Midbrain (tissue), 1 donor: ENCODE measurements at regions not wholly inside any gene's neighbourhood (a gene's known extent, or its start where the extent isn't known, plus 50 kb on each side); places are given as distances from the start of the nearest gene placed in this dataset.
"Not testable (repeated sequence)": the region's sequence is repeated elsewhere in the genome, so short reads cannot be mapped to it uniquely, and the experiment has no call there.

Experiments
- DNase-seq: peaks from one replicate; lab custom pipeline; 2025; lab: John Stamatoyannopoulos, UW

- DNase-seq = no peak
Observed at GRCh38 chr16:66206363-66206762, 160.1 kb upstream of the CDH5 start.

- no peak for DNase-seq
Observed at GRCh38 chr16:66205287-66206231, 160.9 kb upstream of the CDH5 start.

GRCh38 chr16:66204756-66205155 lies 161.7 kb upstream of the CDH5 start:
- no peak for DNase-seq

GRCh38 chr16:66203476-66203875 lies 163.0 kb upstream of the CDH5 start:
- no peak for DNase-seq

GRCh38 chr16:66199189-66199588 lies 167.3 kb upstream of the CDH5 start:
- DNase-seq = no peak

- DNase-seq = no peak
Observed at GRCh38 chr16:66198641-66199040, 167.8 kb upstream of the CDH5 start.

GRCh38 chr16:66197668-66198278 lies 168.7 kb upstream of the CDH5 start:
- DNase-seq = no peak

GRCh38 chr16:66196770-66197169 lies 169.7 kb upstream of the CDH5 start:
- DNase-seq = no peak

GRCh38 chr16:66194866-66195265 lies 171.6 kb upstream of the CDH5 start:
- DNase-seq = no peak

GRCh38 chr16:66193543-66194229 lies 172.8 kb upstream of the CDH5 start:
- no peak for DNase-seq

- DNase-seq = no peak
Observed at GRCh38 chr16:66190411-66190810, 176.1 kb upstream of the CDH5 start.

GRCh38 chr16:66189951-66190350 lies 176.5 kb upstream of the CDH5 start:
- no peak for DNase-seq

- peak; percentile 39 for DNase-seq
Observed at GRCh38 chr16:66188917-66189725, 177.4 kb upstream of the CDH5 start.

- DNase-seq = no peak
Observed at GRCh38 chr16:66186251-66186785, 180.2 kb upstream of the CDH5 start.

GRCh38 chr16:66182592-66182991 lies 183.9 kb upstream of the CDH5 start:
- DNase-seq = no peak

- no peak for DNase-seq
Observed at GRCh38 chr16:66176731-66177130, 189.8 kb upstream of the CDH5 start.

GRCh38 chr16:66176111-66176510 lies 190.4 kb upstream of the CDH5 start:
- DNase-seq = no peak

GRCh38 chr16:66175636-66176035 lies 190.9 kb upstream of the CDH5 start:
- no peak for DNase-seq

- DNase-seq = peak; percentile 4
Observed at GRCh38 chr16:66175058-66175457, 191.4 kb upstream of the CDH5 start.

GRCh38 chr16:66173796-66174195 lies 192.7 kb upstream of the CDH5 start:
- not testable (repeated sequence) for DNase-seq

- DNase-seq = not testable (repeated sequence)
Observed at GRCh38 chr16:66173181-66173580, 193.3 kb upstream of the CDH5 start.

GRCh38 chr16:66172463-66172862 lies 194.0 kb upstream of the CDH5 start:
- DNase-seq = no peak
